Chondrocyte (in vitro differentiated cells): ENCODE measurements at regions not wholly inside any gene's neighbourhood (a gene's known extent, or its start where the extent isn't known, plus 50 kb on each side); places are given as distances from the start of the nearest gene placed in this dataset.
"Not testable (repeated sequence)": the region's sequence is repeated elsewhere in the genome, so short reads cannot be mapped to it uniquely, and the experiment has no call there.

Experiments used
- DNase-seq: peaks from one replicate; pipeline ENCODE4 v3.0.0; 2021; ENCODE audit warnings: mixed read lengths, low spot score
- H3K27ac Mint-ChIP-seq: one replicate; pipeline ENCODE4 v1.8.0; 2021; ENCODE audit warnings: mild to moderate bottlenecking, moderate library complexity, mixed read lengths; ENCODE audit not compliant: unreplicated experiment
- H3K27me3 Mint-ChIP-seq: 2 replicates; pipeline ENCODE4 v1.8.0; 2021; ENCODE audit warnings: low read depth, mixed read lengths
- H3K36me3 Mint-ChIP-seq: 2 replicates; pipeline ENCODE4 v1.8.0; 2021; ENCODE audit warnings: low read depth, mixed read lengths
- H3K4me1 Mint-ChIP-seq: 2 replicates; pipeline ENCODE4 v1.8.0; 2021; ENCODE audit warnings: low read depth, mild to moderate bottlenecking, mixed read lengths
- H3K4me3 Mint-ChIP-seq: one replicate; pipeline ENCODE4 v1.8.0; 2021; ENCODE audit warnings: mild to moderate bottlenecking, moderate library complexity, mixed read lengths; ENCODE audit not compliant: unreplicated experiment
- H3K9me3 Mint-ChIP-seq: 2 replicates; pipeline ENCODE4 v1.8.0; 2021; ENCODE audit warnings: low read depth, mixed read lengths
- TF ChIP-seq, protein P1 (sequence below): fragments of 200-600 bp; sonication (generic); IDR thresholded peaks from 2 replicates; pipeline ENCODE4 v1.5.0; 2021; ENCODE audit warnings: antibody characterized with exemption, mild to moderate bottlenecking, moderate library complexity

DNA sequence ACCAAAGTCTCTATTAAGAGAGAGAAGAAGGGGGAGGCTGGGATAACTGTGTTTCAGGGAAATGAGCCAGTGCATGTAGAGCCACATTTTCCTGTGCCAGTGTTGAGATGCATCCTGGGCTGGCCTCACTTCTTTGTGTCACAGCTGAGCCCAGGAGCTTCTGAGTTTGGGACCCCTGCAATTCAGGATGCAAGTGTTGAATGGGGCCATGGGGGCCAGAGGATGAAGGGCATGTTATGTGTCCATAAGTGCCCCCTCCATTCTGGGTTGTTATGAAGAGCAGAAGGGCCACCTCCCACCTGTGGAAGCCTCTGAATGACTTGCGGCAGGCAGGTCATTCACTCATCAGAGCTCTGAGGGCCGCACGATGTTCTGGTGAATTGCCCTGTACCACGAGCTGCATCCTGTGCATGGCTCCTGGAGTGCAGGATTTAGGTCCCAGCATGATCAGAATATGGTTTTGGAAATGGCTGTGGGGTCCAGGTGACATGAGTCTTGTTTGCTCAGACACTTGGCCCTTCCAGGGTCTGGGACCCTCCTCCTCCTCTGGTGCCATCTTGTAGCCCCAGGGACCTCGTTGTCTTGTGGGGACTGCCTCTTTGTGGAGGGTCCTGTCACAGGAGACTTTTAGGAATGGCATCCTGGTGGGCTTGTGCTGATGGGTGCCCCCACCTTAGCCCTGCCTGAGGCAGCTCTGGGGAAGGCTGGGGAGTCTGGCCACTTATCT, 115.4 kb upstream of the PITX1 start:
- Mint-ChIP-seq H3K9me3 (peaks cover 7% of the 10 kb centered on the region), H3K36me3 (peaks cover 3% of the 10 kb centered on the region), H3K4me1 (no peaks in the 10 kb centered on the region), H3K4me3 (no peak overlapping the region), H3K27ac (no peak overlapping the region), H3K27me3 (peaks cover 40% of the 10 kb centered on the region)
- no peak for DNase-seq
- TF ChIP-seq, protein P1, sequence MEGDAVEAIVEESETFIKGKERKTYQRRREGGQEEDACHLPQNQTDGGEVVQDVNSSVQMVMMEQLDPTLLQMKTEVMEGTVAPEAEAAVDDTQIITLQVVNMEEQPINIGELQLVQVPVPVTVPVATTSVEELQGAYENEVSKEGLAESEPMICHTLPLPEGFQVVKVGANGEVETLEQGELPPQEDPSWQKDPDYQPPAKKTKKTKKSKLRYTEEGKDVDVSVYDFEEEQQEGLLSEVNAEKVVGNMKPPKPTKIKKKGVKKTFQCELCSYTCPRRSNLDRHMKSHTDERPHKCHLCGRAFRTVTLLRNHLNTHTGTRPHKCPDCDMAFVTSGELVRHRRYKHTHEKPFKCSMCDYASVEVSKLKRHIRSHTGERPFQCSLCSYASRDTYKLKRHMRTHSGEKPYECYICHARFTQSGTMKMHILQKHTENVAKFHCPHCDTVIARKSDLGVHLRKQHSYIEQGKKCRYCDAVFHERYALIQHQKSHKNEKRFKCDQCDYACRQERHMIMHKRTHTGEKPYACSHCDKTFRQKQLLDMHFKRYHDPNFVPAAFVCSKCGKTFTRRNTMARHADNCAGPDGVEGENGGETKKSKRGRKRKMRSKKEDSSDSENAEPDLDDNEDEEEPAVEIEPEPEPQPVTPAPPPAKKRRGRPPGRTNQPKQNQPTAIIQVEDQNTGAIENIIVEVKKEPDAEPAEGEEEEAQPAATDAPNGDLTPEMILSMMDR, result no peak

DNA sequence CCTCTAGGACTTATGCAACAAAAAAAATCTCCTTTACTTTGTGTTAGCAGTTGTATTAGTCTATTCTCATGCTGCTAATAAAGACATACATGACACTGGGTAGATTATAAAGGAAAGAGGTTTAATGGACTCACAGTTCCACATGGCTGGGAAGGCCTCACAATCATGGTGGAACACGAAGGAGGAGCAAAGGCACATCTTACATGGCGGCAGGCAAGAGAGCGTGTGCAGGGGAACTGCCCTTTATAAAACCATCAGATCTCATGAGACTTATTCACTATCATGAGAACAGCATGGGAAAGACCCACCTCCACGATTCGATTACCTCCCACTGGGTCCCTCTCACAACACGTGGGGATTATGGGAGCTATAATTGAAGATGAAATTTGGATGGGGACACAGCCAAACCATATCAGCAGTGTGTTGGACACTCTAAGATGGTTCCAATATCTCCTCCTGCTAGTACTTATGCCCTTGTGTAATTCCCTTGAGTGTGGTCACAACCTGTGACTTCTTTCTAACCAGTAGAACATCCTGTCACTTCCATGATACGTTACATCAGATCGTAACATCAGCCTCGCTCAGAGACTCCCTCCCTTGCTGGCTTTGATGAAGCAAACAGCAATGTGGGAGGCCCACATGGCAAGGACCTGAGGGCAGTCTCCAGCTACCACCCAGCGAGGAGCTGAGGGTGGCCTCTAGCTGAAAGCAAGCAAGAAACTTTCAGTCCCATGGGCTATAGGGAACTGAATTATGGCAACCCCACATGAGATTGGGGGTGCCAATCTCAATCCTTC, 113.5 kb upstream of the PITX1 start:
- no peak for DNase-seq
- Mint-ChIP-seq H3K4me3 (no peak overlapping the region), H3K27me3 (peaks cover 35% of the 10 kb centered on the region), H3K36me3 (peaks cover 3% of the 10 kb centered on the region), H3K9me3 (peaks cover 7% of the 10 kb centered on the region), H3K4me1 (no peaks in the 10 kb centered on the region), H3K27ac (no peak overlapping the region)
- TF ChIP-seq, protein P1, result no peak

DNA sequence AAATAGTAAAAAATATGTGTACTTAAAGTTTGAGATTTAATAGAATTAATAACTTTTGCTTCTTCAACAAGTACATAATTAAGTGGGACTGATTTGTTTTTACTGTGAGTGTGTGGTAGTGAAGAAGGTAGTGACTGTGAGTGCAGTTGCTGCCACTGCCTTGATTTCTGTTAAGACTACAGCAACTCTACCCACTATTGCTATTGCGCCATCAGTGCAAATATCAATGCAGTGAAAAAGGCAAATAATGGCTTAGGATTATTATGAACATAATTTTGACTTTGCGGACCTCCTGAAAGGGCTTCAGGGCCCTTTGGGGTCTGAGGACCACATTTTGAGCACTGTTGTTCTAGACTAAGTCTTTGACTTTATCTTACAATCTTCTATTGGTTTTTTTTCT, 112.0 kb upstream of the PITX1 start:
- TF ChIP-seq, protein P1, result no peak
- Mint-ChIP-seq H3K27ac (no peak overlapping the region), H3K36me3 (peaks cover 3% of the 10 kb centered on the region), H3K9me3 (peaks cover 7% of the 10 kb centered on the region), H3K4me3 (no peak overlapping the region), H3K4me1 (no peaks in the 10 kb centered on the region), H3K27me3 (peaks cover 35% of the 10 kb centered on the region)
- no peak for DNase-seq

DNA sequence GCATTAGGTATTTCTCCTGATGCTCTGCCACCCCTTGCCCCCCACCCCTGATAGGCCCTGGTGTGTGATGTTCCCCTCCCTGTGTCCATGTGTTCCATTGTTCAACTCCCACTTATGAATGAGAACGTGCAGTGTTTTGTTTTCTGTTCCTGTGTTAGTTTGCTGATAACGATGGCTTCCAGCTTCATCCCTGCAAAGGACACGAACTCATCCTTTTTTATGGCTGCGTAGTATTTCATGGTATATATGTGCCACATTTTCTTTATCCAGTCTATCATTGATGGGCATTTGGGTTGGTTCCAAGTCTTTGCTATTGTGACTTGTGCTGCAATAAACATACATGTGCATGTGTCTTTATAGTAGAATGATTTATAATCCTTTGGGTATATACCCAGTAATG, 109.7 kb upstream of the PITX1 start:
- not testable (repeated sequence) for H3K9me3 Mint-ChIP-seq, H3K36me3 Mint-ChIP-seq, H3K4me1 Mint-ChIP-seq, H3K4me3 Mint-ChIP-seq, H3K27ac Mint-ChIP-seq, DNase-seq
- H3K27me3 Mint-ChIP-seq, result peaks cover 41% of the 10 kb centered on the region

DNA sequence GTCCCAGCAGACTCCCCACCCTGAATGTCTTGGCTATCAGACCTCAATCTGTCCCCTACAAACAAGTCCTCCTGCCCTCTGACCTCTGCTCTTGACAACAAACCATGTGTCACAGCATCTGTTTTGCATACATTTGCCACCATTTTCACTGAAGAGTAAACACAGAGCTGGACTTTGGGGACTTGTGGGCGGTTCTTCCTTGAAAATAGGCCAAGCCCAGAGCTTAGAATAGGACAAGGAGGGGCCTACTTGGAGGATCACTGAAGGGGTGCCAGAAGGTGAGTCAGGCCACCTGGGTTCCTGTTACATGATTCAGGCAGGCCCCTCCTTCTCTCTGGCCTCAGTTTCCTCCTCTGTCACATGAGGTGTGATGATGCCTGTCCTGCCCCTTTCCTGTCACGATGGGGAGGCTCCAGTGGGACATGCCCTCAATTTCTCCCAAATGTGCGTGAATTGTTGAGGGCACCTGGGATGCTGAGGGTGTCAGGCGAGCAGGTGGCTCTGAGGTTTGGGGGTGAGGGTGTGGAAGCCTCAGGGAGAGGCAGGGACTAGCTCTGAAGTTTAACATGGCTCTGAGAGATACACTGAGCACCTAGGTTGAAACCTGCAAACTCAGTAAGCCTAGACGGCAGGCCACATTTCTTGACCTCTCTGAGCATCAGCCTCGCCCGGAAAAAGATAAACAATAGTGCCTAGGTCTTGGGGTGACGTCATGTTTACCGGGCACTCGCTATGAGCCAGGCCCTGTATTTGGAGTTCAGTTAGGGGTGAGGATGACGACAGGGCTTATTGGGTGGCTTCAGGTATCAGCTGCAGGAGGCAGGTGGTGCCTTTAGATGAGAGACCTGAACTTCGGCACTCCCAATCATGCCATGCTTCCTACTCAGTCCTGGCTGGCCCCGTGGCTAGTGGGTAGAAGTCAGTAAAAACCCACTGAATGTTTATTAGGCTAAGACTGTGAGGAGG, 107.6 kb upstream of the PITX1 start:
- H3K27me3 Mint-ChIP-seq, result peaks cover 35% of the 10 kb centered on the region
- no peak overlapping the region for H3K27ac Mint-ChIP-seq
- TF ChIP-seq, protein P1, result no peak
- H3K36me3 Mint-ChIP-seq, result no peaks in the 10 kb centered on the region
- no peak overlapping the region for H3K4me3 Mint-ChIP-seq
- DNase-seq, result no peak
- H3K4me1 Mint-ChIP-seq, result peaks cover 6% of the 10 kb centered on the region
- H3K9me3 Mint-ChIP-seq, result no peaks in the 10 kb centered on the region
